NCI-H1105 (cell line): ENCODE measurements at regions not wholly inside any gene's neighbourhood (a gene's known extent, or its start where the extent isn't known, plus 50 kb on each side); places are given as distances from the start of the nearest gene placed in this dataset.
"Not testable (repeated sequence)": the region's sequence is repeated elsewhere in the genome, so short reads cannot be mapped to it uniquely, and the experiment has no call there.

Source experiments
- DNase-seq: peaks from one replicate; lab custom pipeline; 2025; lab: John Stamatoyannopoulos, UW

GRCh38 chr9:94472806-94473360 lies 82.0 kb upstream of the PCAT7 start:
- no peak for DNase-seq

DNA sequence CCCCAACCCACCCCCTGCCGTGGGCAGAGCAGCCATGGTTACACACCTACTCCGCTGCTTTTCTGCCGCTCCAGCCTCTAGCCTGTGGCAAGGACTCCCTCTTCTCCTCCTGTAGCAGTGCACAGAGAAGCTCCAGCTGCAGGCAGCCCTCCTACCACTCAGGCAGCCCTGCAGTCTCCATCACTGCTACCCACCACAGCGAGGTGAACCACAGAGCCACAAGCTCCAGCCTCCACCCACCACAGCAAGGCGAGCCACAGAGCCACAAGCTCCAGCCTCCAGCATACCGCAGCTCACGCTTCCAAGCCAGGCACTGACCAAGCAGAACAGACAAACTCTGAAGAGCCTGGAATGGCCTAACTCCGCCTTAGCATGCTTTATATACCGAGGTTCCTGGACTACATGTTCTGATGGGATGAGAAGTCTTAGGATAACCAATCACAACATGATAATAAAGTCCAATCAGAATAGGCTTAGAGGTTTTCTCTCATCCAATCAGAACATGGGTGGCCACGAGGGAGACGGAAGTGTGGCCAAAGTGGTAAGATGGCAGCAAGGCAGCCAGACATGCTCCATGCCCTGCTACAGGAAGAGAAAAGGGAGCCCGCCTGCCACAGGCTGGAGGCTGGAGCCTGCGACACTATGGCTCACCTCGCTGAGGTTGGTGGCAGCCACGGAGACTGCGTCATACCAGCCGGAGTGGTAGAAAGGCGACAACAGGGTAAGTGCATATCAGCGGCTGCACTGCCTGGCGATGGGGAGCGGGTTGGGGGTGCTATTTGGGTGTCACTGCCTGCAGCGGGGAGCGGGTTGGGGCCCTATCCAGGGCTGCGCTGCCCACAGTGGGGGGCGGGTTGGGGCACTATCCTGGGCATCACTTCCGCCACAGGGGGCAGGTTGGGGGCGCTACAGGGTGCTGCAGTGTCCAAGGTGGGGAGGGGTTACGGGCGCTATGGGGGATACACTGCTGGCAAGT lies 75.8 kb upstream of the PCAT7 start:
- DNase-seq = no peak

- no peak for DNase-seq
These were observed 75.1 kb upstream of the PCAT7 start for GRCh38 chr9:94479757-94480156.

- no peak for DNase-seq
These were observed 74.7 kb upstream of the PCAT7 start for GRCh38 chr9:94480205-94480604.

GRCh38 chr9:94482110-94482509 lies 72.8 kb upstream of the PCAT7 start:
- no peak for DNase-seq

GRCh38 chr9:94490465-94490864 lies 64.4 kb upstream of the PCAT7 start:
- DNase-seq = no peak

DNA sequence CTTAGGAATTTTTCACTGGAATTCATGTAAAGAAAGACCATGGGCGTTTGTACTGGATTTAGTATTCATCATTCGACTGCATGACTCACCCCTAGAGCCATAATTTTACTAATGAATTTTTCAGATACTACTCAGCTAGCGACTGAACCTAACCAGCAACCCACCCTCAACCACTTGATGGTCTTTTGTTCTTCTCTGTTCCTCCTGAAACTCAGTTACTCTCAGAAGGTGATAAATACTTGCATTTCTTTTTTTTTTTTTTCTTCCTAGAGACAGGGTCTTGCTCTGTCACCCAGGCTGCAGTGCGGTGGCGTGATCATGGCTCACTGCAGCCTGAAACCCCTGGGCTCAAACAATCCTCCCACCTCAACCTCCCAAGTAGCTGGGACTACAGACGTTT lies 62.8 kb upstream of the PCAT7 start:
- DNase-seq = not testable (repeated sequence)

DNA sequence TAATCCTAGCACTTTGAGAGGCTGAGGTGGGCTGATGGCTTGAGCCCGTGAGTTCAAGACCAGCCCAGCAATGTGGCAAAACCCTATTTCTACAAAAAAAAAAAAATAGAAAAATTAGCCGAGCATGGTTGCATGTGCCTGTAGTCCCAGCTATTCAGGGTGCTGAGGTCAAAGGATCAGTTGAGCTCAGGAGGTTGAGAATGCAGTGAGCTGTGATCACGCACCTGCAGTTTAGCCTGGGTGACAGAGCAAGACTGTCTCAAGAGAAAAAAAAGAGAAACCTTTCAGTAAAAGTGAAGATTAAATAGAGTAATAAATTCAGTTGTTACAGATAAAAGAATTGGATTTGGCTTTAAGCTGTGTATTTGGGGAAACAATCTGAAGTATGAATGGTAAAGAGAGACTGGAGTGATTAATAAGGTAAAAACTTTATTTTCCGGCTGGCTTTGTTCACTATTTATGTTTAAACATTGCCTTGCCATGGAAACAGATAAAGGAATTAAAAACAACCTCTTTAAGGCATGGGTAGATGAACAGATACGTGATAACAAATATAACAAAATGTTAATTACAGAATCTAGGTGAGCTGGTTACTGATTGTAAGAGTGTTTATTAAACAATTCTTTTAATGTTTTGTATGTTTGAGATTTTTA lies 56.0 kb upstream of the PCAT7 start:
- no peak for DNase-seq

DNA sequence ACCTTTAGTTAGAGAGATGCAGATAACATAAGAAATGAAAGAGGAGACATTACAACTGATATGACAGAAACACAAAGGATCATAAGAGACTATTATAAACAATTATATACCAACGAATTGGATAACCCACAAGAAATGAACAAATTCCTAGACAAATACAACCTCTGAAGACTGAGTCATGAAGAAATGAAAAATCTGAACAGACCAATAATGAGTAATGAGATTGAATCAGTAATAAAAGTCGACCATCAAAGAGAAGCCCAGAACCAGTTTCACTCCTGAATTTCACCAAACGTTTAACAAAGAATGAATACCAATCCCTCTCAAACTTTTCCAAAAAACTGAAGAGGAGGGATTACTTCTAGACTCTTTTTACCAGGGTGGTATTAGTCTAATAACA lies 50.5 kb upstream of the PCAT7 start:
- DNase-seq = no peak
